ENCODE measurements at regions not wholly inside any gene's neighbourhood (a gene's known extent, or its start where the extent isn't known, plus 50 kb on each side); places are given as distances from the start of the nearest gene placed in this dataset.
"Not testable (repeated sequence)": the region's sequence is repeated elsewhere in the genome, so short reads cannot be mapped to it uniquely, and the experiment has no call there.

GRCh38 chr12:90211017-90211416 lies 502.4 kb upstream of the ATP2B1 start:
- H3K27ac Mint-ChIP-seq (ENCODE audit: unreplicated experiment), result no peak overlapping the region
- FAIRE-seq, result peak; percentile 76
- H3K4me3 Mint-ChIP-seq (ENCODE audit: unreplicated experiment), result no peak overlapping the region
- H3K4me1 ChIP-seq (ENCODE audit: insufficient read depth, low read length), result peaks cover 6% of the 10 kb centered on the region
- H3K9me3 ChIP-seq (ENCODE audit: insufficient read depth, low read depth, low read length), result peaks cover 5% of the 10 kb centered on the region
- H3K4me3 ChIP-seq (ENCODE audit: insufficient read depth, low read depth, low read length), result no peak overlapping the region
- H3K27ac ChIP-seq (ENCODE audit: low read depth, low read length), result peak overlapping the region; percentile 36
- H3K27me3 Mint-ChIP-seq (ENCODE audit: low read depth, unreplicated experiment), result no peaks in the 10 kb centered on the region
- no peaks in the 10 kb centered on the region for H3K79me2 ChIP-seq (ENCODE audit: insufficient read depth, low read length)
- H3K36me3 Mint-ChIP-seq (ENCODE audit: low read depth, unreplicated experiment), result peaks cover 2% of the 10 kb centered on the region
- H3K36me3 ChIP-seq (ENCODE audit: insufficient read depth, low read length), result no peaks in the 10 kb centered on the region
- H3K9me3 Mint-ChIP-seq (ENCODE audit: unreplicated experiment), result peaks cover 9% of the 10 kb centered on the region
- peak; percentile 85 for DNase-seq (ENCODE audit: low read depth)
- H4K20me1 ChIP-seq (ENCODE audit: insufficient read depth, low read length), result no peaks in the 10 kb centered on the region
- H3K27me3 ChIP-seq (ENCODE audit: insufficient read depth, low read length), result no peaks in the 10 kb centered on the region
- peak overlapping the region; percentile 25 for H3K4me2 ChIP-seq (ENCODE audit: low read length)
- H3K4me1 Mint-ChIP-seq (ENCODE audit: low read depth, unreplicated experiment), result peaks cover 4% of the 10 kb centered on the region
- no peak for TF ChIP-seq CTCF (IDR thresholded peaks at IDR 0.05; ENCODE audit: insufficient read depth, low read depth, low read length)
- no peak for TF ChIP-seq EZH2 (IDR thresholded peaks at IDR 0.05; ENCODE audit: insufficient read depth, low read length)
- no peak overlapping the region for H2AFZ ChIP-seq (ENCODE audit: low read depth, low read length)
- no peak overlapping the region for H3K9ac ChIP-seq (ENCODE audit: low read length)

- Mint-ChIP-seq H3K27me3 (ENCODE audit: low read depth, unreplicated experiment) (no peaks in the 10 kb centered on the region), H3K9me3 (ENCODE audit: unreplicated experiment) (peaks cover 9% of the 10 kb centered on the region), H3K4me3 (ENCODE audit: unreplicated experiment) (no peak overlapping the region), H3K36me3 (ENCODE audit: low read depth, unreplicated experiment) (peaks cover 2% of the 10 kb centered on the region), H3K4me1 (ENCODE audit: low read depth, unreplicated experiment) (peaks cover 4% of the 10 kb centered on the region), H3K27ac (ENCODE audit: unreplicated experiment) (no peak overlapping the region)
- Histone ChIP-seq H3K27ac (ENCODE audit: low read depth, low read length) (no peak overlapping the region), H3K9me3 (ENCODE audit: insufficient read depth, low read depth, low read length) (peaks cover 5% of the 10 kb centered on the region), H4K20me1 (ENCODE audit: insufficient read depth, low read length) (no peaks in the 10 kb centered on the region), H3K9ac (ENCODE audit: low read length) (no peak overlapping the region), H3K27me3 (ENCODE audit: insufficient read depth, low read length) (no peaks in the 10 kb centered on the region), H3K4me2 (ENCODE audit: low read length) (no peak overlapping the region), H3K79me2 (ENCODE audit: insufficient read depth, low read length) (no peaks in the 10 kb centered on the region), H3K4me1 (ENCODE audit: insufficient read depth, low read length) (peaks cover 6% of the 10 kb centered on the region), H3K36me3 (ENCODE audit: insufficient read depth, low read length) (no peaks in the 10 kb centered on the region), H3K4me3 (ENCODE audit: insufficient read depth, low read depth, low read length) (no peak overlapping the region), H2AFZ (ENCODE audit: low read depth, low read length) (no peak overlapping the region)
- DNase-seq (ENCODE audit: low read depth) (no peak), FAIRE-seq (no peak)
- no peak for TF ChIP-seq CTCF (IDR thresholded peaks at IDR 0.05; ENCODE audit: insufficient read depth, low read depth, low read length)
- no peak for TF ChIP-seq EZH2 (IDR thresholded peaks at IDR 0.05; ENCODE audit: insufficient read depth, low read length)
Measured at GRCh38 chr12:90209029-90209428, 500.4 kb upstream of the ATP2B1 start.

GRCh38 chr12:90208379-90208778 lies 499.7 kb upstream of the ATP2B1 start:
- not testable (repeated sequence) for H3K4me3 Mint-ChIP-seq (ENCODE audit: unreplicated experiment); H2AFZ ChIP-seq (ENCODE audit: low read depth, low read length); H3K79me2 ChIP-seq (ENCODE audit: insufficient read depth, low read length); H3K27me3 ChIP-seq (ENCODE audit: insufficient read depth, low read length); H3K36me3 Mint-ChIP-seq (ENCODE audit: low read depth, unreplicated experiment); FAIRE-seq; H3K9me3 Mint-ChIP-seq (ENCODE audit: unreplicated experiment); H3K9ac ChIP-seq (ENCODE audit: low read length); H3K4me1 Mint-ChIP-seq (ENCODE audit: low read depth, unreplicated experiment); H3K4me3 ChIP-seq (ENCODE audit: insufficient read depth, low read depth, low read length); H3K9me3 ChIP-seq (ENCODE audit: insufficient read depth, low read depth, low read length); H3K36me3 ChIP-seq (ENCODE audit: insufficient read depth, low read length); H3K4me2 ChIP-seq (ENCODE audit: low read length); H4K20me1 ChIP-seq (ENCODE audit: insufficient read depth, low read length); H3K27me3 Mint-ChIP-seq (ENCODE audit: low read depth, unreplicated experiment); H3K27ac Mint-ChIP-seq (ENCODE audit: unreplicated experiment); H3K4me1 ChIP-seq (ENCODE audit: insufficient read depth, low read length); DNase-seq (ENCODE audit: low read depth); H3K27ac ChIP-seq (ENCODE audit: low read depth, low read length)
